ENCODE measurements at regions not wholly inside any gene's neighbourhood (a gene's known extent, or its start where the extent isn't known, plus 50 kb on each side); places are given as distances from the start of the nearest gene placed in this dataset.
A peak's percentile ranks its signal among the peaks of the same experiment; 100 is the strongest.
"Not testable (repeated sequence)": the region's sequence is repeated elsewhere in the genome, so short reads cannot be mapped to it uniquely, and the experiment has no call there.

- WGBS (ENCODE audit: insufficient coverage, low lambda C conversion rate): 74% methylated on average over 2 of the region's 4 CpGs
- H3K27ac ChIP-seq (ENCODE audit: low read length): no peak overlapping the region
- H3K4me3 ChIP-seq (ENCODE audit: low read length): no peak overlapping the region
- no peaks in the 10 kb centered on the region for H3K9me3 ChIP-seq (ENCODE audit: control insufficient read depth, low read depth, low read length)
- H3K27me3 ChIP-seq (ENCODE audit: control insufficient read depth, insufficient read depth, low read length): no peaks in the 10 kb centered on the region
- no peaks in the 10 kb centered on the region for H3K36me3 ChIP-seq (ENCODE audit: control insufficient read depth, insufficient read depth, low read length)
- no peak for DNase-seq
- no peaks in the 10 kb centered on the region for H3K4me1 ChIP-seq (ENCODE audit: control insufficient read depth, insufficient read depth, low read length)
Measured at GRCh38 chr11:110514967-110515366, 85.2 kb downstream of the FDX1 start.

- not testable (repeated sequence) for H3K36me3 ChIP-seq (ENCODE audit: control insufficient read depth, insufficient read depth, low read length); H3K9me3 ChIP-seq (ENCODE audit: control insufficient read depth, low read depth, low read length); H3K4me1 ChIP-seq (ENCODE audit: control insufficient read depth, insufficient read depth, low read length); H3K4me3 ChIP-seq (ENCODE audit: low read length); H3K27ac ChIP-seq (ENCODE audit: low read length); DNase-seq; H3K27me3 ChIP-seq (ENCODE audit: control insufficient read depth, insufficient read depth, low read length)
- WGBS (ENCODE audit: insufficient coverage, low lambda C conversion rate): no CpG with 5 or more reads among the region's 5 CpGs
Measured at GRCh38 chr11:110517381-110517780, 87.6 kb downstream of the FDX1 start.

- Histone ChIP-seq H3K36me3 (ENCODE audit: control insufficient read depth, insufficient read depth, low read length) (no peaks in the 10 kb centered on the region), H3K27ac (ENCODE audit: low read length) (no peak overlapping the region), H3K27me3 (ENCODE audit: control insufficient read depth, insufficient read depth, low read length) (no peaks in the 10 kb centered on the region), H3K9me3 (ENCODE audit: control insufficient read depth, low read depth, low read length) (peaks cover 6% of the 10 kb centered on the region), H3K4me3 (ENCODE audit: low read length) (no peak overlapping the region), H3K4me1 (ENCODE audit: control insufficient read depth, insufficient read depth, low read length) (no peaks in the 10 kb centered on the region)
- DNase-seq: no peak
- 79% methylated on average over 4 of the region's 5 CpGs for WGBS (ENCODE audit: insufficient coverage, low lambda C conversion rate)
Measured at GRCh38 chr11:110518809-110519514, 89.2 kb downstream of the FDX1 start.

GRCh38 chr11:110519796-110520195, 90.0 kb downstream of the FDX1 start:
- 80% methylated on average over 1 of the region's 2 CpGs for WGBS (ENCODE audit: insufficient coverage, low lambda C conversion rate)
- no peaks in the 10 kb centered on the region for H3K4me1 ChIP-seq (ENCODE audit: control insufficient read depth, insufficient read depth, low read length)
- H3K4me3 ChIP-seq (ENCODE audit: low read length): no peak overlapping the region
- H3K27ac ChIP-seq (ENCODE audit: low read length): no peak overlapping the region
- H3K27me3 ChIP-seq (ENCODE audit: control insufficient read depth, insufficient read depth, low read length): no peaks in the 10 kb centered on the region
- H3K36me3 ChIP-seq (ENCODE audit: control insufficient read depth, insufficient read depth, low read length): no peaks in the 10 kb centered on the region
- DNase-seq: no peak
- peaks cover 6% of the 10 kb centered on the region for H3K9me3 ChIP-seq (ENCODE audit: control insufficient read depth, low read depth, low read length)

- WGBS (ENCODE audit: insufficient coverage, low lambda C conversion rate): 89% methylated on average over 1 of the region's 2 CpGs
- H3K27me3 ChIP-seq (ENCODE audit: control insufficient read depth, insufficient read depth, low read length): no peaks in the 10 kb centered on the region
- DNase-seq: no peak
- H3K27ac ChIP-seq (ENCODE audit: low read length): no peak overlapping the region
- H3K9me3 ChIP-seq (ENCODE audit: control insufficient read depth, low read depth, low read length): peaks cover 6% of the 10 kb centered on the region
- H3K36me3 ChIP-seq (ENCODE audit: control insufficient read depth, insufficient read depth, low read length): no peaks in the 10 kb centered on the region
- H3K4me3 ChIP-seq (ENCODE audit: low read length): no peak overlapping the region
- H3K4me1 ChIP-seq (ENCODE audit: control insufficient read depth, insufficient read depth, low read length): no peaks in the 10 kb centered on the region
Measured at GRCh38 chr11:110522471-110522870, 92.7 kb downstream of the FDX1 start.

GRCh38 chr11:110524238-110524637, 94.5 kb downstream of the FDX1 start:
- no peak overlapping the region for H3K27ac ChIP-seq (ENCODE audit: low read length)
- 83% methylated on average over 2 of the region's 6 CpGs for WGBS (ENCODE audit: insufficient coverage, low lambda C conversion rate)
- no peaks in the 10 kb centered on the region for H3K27me3 ChIP-seq (ENCODE audit: control insufficient read depth, insufficient read depth, low read length)
- no peaks in the 10 kb centered on the region for H3K36me3 ChIP-seq (ENCODE audit: control insufficient read depth, insufficient read depth, low read length)
- DNase-seq: peak in 1 of 2 donors; percentile 3
- H3K4me3 ChIP-seq (ENCODE audit: low read length): no peak overlapping the region
- peaks cover 9% of the 10 kb centered on the region for H3K9me3 ChIP-seq (ENCODE audit: control insufficient read depth, low read depth, low read length)
- no peaks in the 10 kb centered on the region for H3K4me1 ChIP-seq (ENCODE audit: control insufficient read depth, insufficient read depth, low read length)

GRCh38 chr11:110525883-110526282, 96.1 kb downstream of the FDX1 start:
- no peak overlapping the region for H3K27ac ChIP-seq (ENCODE audit: low read length)
- peak in 1 of 2 donors; percentile 2 for DNase-seq
- no peaks in the 10 kb centered on the region for H3K4me1 ChIP-seq (ENCODE audit: control insufficient read depth, insufficient read depth, low read length)
- H3K9me3 ChIP-seq (ENCODE audit: control insufficient read depth, low read depth, low read length): peaks cover 9% of the 10 kb centered on the region
- WGBS (ENCODE audit: insufficient coverage, low lambda C conversion rate): no CpG with 5 or more reads among the region's 1 CpG
- H3K4me3 ChIP-seq (ENCODE audit: low read length): no peak overlapping the region
- no peaks in the 10 kb centered on the region for H3K36me3 ChIP-seq (ENCODE audit: control insufficient read depth, insufficient read depth, low read length)
- H3K27me3 ChIP-seq (ENCODE audit: control insufficient read depth, insufficient read depth, low read length): no peaks in the 10 kb centered on the region

- DNase-seq: no peak
- Histone ChIP-seq H3K36me3 (ENCODE audit: control insufficient read depth, insufficient read depth, low read length) (no peaks in the 10 kb centered on the region), H3K27ac (ENCODE audit: low read length) (no peak overlapping the region), H3K4me3 (ENCODE audit: low read length) (no peak overlapping the region), H3K27me3 (ENCODE audit: control insufficient read depth, insufficient read depth, low read length) (no peaks in the 10 kb centered on the region), H3K4me1 (ENCODE audit: control insufficient read depth, insufficient read depth, low read length) (no peaks in the 10 kb centered on the region), H3K9me3 (ENCODE audit: control insufficient read depth, low read depth, low read length) (peaks cover 9% of the 10 kb centered on the region)
- no CpG with 5 or more reads among the region's 2 CpGs for WGBS (ENCODE audit: insufficient coverage, low lambda C conversion rate)
Measured at GRCh38 chr11:110526323-110526722, 96.6 kb downstream of the FDX1 start.
